KMS-11 (cell line): ENCODE measurements at regions not wholly inside any gene's neighbourhood (a gene's known extent, or its start where the extent isn't known, plus 50 kb on each side); places are given as distances from the start of the nearest gene placed in this dataset.

ENCODE experiments used
- H2AFZ ChIP-seq: fragments of 200-600 bp; sonication (generic); 2 replicates; pipeline ENCODE4 v1.6.1; 2016; ENCODE audit warnings: antibody characterized with exemption, mixed run types, low read depth
- H3K27ac ChIP-seq: fragments of 200-600 bp; sonication (generic); 2 replicates; pipeline ENCODE4 v1.6.1; 2016; ENCODE audit warnings: mild to moderate bottlenecking, mixed run types
- H3K27me3 ChIP-seq: fragments of 200-600 bp; sonication (generic); 2 replicates; pipeline ENCODE4 v1.6.1; 2017; ENCODE audit warnings: mild to moderate bottlenecking, low read depth, mixed run types, moderate library complexity; ENCODE audit not compliant: insufficient read depth
- H3K36me3 ChIP-seq: fragments of 200-600 bp; sonication (generic); 2 replicates; pipeline ENCODE4 v1.6.1; 2017; ENCODE audit warnings: mild to moderate bottlenecking, mixed run types; ENCODE audit not compliant: insufficient read depth
- H3K4me1 ChIP-seq: fragments of 200-600 bp; sonication (generic); 2 replicates; pipeline ENCODE4 v1.6.1; 2016; ENCODE audit warnings: mild to moderate bottlenecking, low read depth, mixed run types; ENCODE audit not compliant: poor library complexity, severe bottlenecking
- H3K4me2 ChIP-seq: fragments of 200-600 bp; sonication (generic); 2 replicates; pipeline ENCODE4 v1.7.0; 2016; ENCODE audit warnings: mild to moderate bottlenecking, mixed run types
- H3K4me3 ChIP-seq: fragments of 200-600 bp; sonication (generic); IDR thresholded peaks from 2 replicates; pipeline ENCODE4 v1.6.1; 2017; ENCODE audit warnings: low read depth, low read length, mixed read lengths; ENCODE audit not compliant: insufficient read depth
- H3K79me2 ChIP-seq: fragments of 200-600 bp; sonication (generic); 2 replicates; pipeline ENCODE4 v1.6.1; 2016; ENCODE audit warnings: low read depth, mixed run types; ENCODE audit not compliant: insufficient read depth
- H3K9ac ChIP-seq: fragments of 200-600 bp; sonication (generic); 2 replicates; pipeline ENCODE4 v1.6.1; 2016; ENCODE audit warnings: mild to moderate bottlenecking, mixed run types
- H4K20me1 ChIP-seq: fragments of 200-600 bp; sonication (generic); 2 replicates; pipeline ENCODE4 v1.6.1; 2016; ENCODE audit warnings: mild to moderate bottlenecking, mixed run types; ENCODE audit not compliant: insufficient read depth
- CTCF ChIP-seq: fragments of 200-600 bp; sonication (generic); conservative IDR thresholded peaks from 2 replicates; pipeline ENCODE4 v1.6.1; 2017; ENCODE audit warnings: low read depth, mild to moderate bottlenecking, antibody characterized with exemption, low read length, moderate library complexity, mixed read lengths

GRCh38 chr15:62402687-62403086 is 237.6 kb upstream of the C2CD4B start:
- no peak overlapping the region for H3K9ac ChIP-seq

GRCh38 chr15:62403164-62403809 is 238.2 kb upstream of the C2CD4B start:
- Histone ChIP-seq H3K4me1 (no peaks in the 10 kb centered on the region), H3K27me3 (no peaks in the 10 kb centered on the region), H3K36me3 (no peaks in the 10 kb centered on the region), H3K79me2 (no peaks in the 10 kb centered on the region), H4K20me1 (no peaks in the 10 kb centered on the region), H3K9ac (no peak overlapping the region), H3K4me2 (no peak overlapping the region), H3K4me3 (no peak overlapping the region), H2AFZ (no peak overlapping the region), H3K27ac (no peak overlapping the region)
- TF ChIP-seq CTCF = no peak

More at GRCh38 chr15:62402687-62403086, 237.6 kb upstream of the C2CD4B start:
- no peak overlapping the region for H3K27ac ChIP-seq
- no peaks in the 10 kb centered on the region for H4K20me1 ChIP-seq
- no peak for TF ChIP-seq CTCF
- H3K4me3 ChIP-seq = no peak overlapping the region
- H3K4me2 ChIP-seq = no peak overlapping the region
- H2AFZ ChIP-seq = no peak overlapping the region
- no peaks in the 10 kb centered on the region for H3K27me3 ChIP-seq
- H3K36me3 ChIP-seq = no peaks in the 10 kb centered on the region
- no peaks in the 10 kb centered on the region for H3K4me1 ChIP-seq
- no peaks in the 10 kb centered on the region for H3K79me2 ChIP-seq

GRCh38 chr15:62404194-62404985 is 239.3 kb upstream of the C2CD4B start:
- H4K20me1 ChIP-seq = no peaks in the 10 kb centered on the region
- H3K4me2 ChIP-seq = no peak overlapping the region
- H3K9ac ChIP-seq = no peak overlapping the region
- no peak for TF ChIP-seq CTCF
- no peak overlapping the region for H3K27ac ChIP-seq
- H3K27me3 ChIP-seq = no peaks in the 10 kb centered on the region
- H3K79me2 ChIP-seq = no peaks in the 10 kb centered on the region
- no peaks in the 10 kb centered on the region for H3K36me3 ChIP-seq
- H3K4me3 ChIP-seq = no peak overlapping the region
- H2AFZ ChIP-seq = no peak overlapping the region
- no peaks in the 10 kb centered on the region for H3K4me1 ChIP-seq

- no peaks in the 10 kb centered on the region for H3K27me3 ChIP-seq
- no peak overlapping the region for H3K27ac ChIP-seq
- no peaks in the 10 kb centered on the region for H3K79me2 ChIP-seq
- no peaks in the 10 kb centered on the region for H3K4me1 ChIP-seq
- no peak overlapping the region for H3K9ac ChIP-seq
- H3K4me3 ChIP-seq = no peak overlapping the region
- no peak overlapping the region for H3K4me2 ChIP-seq
- no peaks in the 10 kb centered on the region for H3K36me3 ChIP-seq
- H2AFZ ChIP-seq = no peak overlapping the region
- TF ChIP-seq CTCF = no peak
- H4K20me1 ChIP-seq = no peaks in the 10 kb centered on the region
These were observed 241.3 kb upstream of the C2CD4B start for GRCh38 chr15:62406305-62406891.
